SK-N-SH (cell line): ENCODE measurements at regions not wholly inside any gene's neighbourhood (a gene's known extent, or its start where the extent isn't known, plus 50 kb on each side); places are given as distances from the start of the nearest gene placed in this dataset.

ENCODE experiments used
- CTCF ChIA-PET: fragments of 300-600, 350-600 bp; formaldehyde crosslinking; extraction: SDS; loops from one replicate; lab custom pipeline; 2021; lab: Yijun Ruan, JAX
- POLR2A ChIA-PET: fragments of 350-600 bp; sonication (Branson Sonifier 250); formaldehyde crosslinking; extraction: SDS; loops from one replicate; lab custom pipeline; 2020; ENCODE audit warnings: antibody characterized with exemption, inconsistent platforms; lab: Yijun Ruan, JAX
- DNase-seq: peaks from one replicate; pipeline ENCODE4 v3.0.0; 2012
- H2AFZ ChIP-seq: fragments of 200-600 bp; sonication (generic); 2 replicates; pipeline ENCODE4 v1.8.1; 2016; ENCODE audit warnings: antibody characterized with exemption, mild to moderate bottlenecking, low read depth
- H3F3A ChIP-seq: fragments of 200-600 bp; sonication (generic); replicated peaks from 2 replicates; pipeline ENCODE3; 2016; ENCODE audit warnings: antibody characterized with exemption, mild to moderate bottlenecking; ENCODE audit not compliant: insufficient read depth
- H3K27ac ChIP-seq, 2 experiments: fragments of 200-500 bp in 1 of 2; fragments of 200-600 bp in 1 of 2; sonication (Bioruptor generic) in 1 of 2; sonication (generic), shearing (Covaris generic) in 1 of 2; 2 replicates each; pipeline versions ENCODE4 v1.5.1 to v1.6.1; 2014 to 2016; ENCODE audit warnings: low read depth in 2 of 2, inconsistent platforms in 1 of 2, low read length in 1 of 2, mild to moderate bottlenecking in 1 of 2, mixed read lengths in 1 of 2
- H3K27me3 ChIP-seq: fragments of 200-600 bp; sonication (generic), shearing (Covaris generic); 2 replicates; pipeline ENCODE4 v1.6.1; 2016; ENCODE audit warnings: mixed run types; ENCODE audit not compliant: insufficient read depth
- H3K36me3 ChIP-seq, 2 experiments: fragments of 200-500 bp in 1 of 2; fragments of 200-600 bp in 1 of 2; sonication (Bioruptor generic) in 1 of 2; sonication (generic) in 1 of 2; replicated peaks in 1 of 2; 2 replicates each; pipeline versions ENCODE3 to v1.5.1; 2014 to 2016; ENCODE audit warnings: low read length in 1 of 2, mild to moderate bottlenecking in 1 of 2; ENCODE audit not compliant: insufficient read depth in 2 of 2, control insufficient read depth in 1 of 2
- H3K4me1 ChIP-seq, 2 experiments: fragments of 200-500 bp in 1 of 2; fragments of 200-600 bp in 1 of 2; sonication (Bioruptor generic) in 1 of 2; sonication (generic), shearing (Covaris generic) in 1 of 2; 2 replicates each; pipeline versions ENCODE4 v1.5.1 to v1.6.1; 2014 to 2016; ENCODE audit warnings: low read depth in 1 of 2, low read length in 1 of 2, mixed run types in 1 of 2; ENCODE audit not compliant: insufficient read depth in 2 of 2, control insufficient read depth in 1 of 2
- H3K4me2 ChIP-seq: fragments of 200-600 bp; sonication (generic), shearing (Covaris generic); 2 replicates; pipeline ENCODE4 v1.6.1; 2017; ENCODE audit warnings: mixed run types
- H3K4me3 ChIP-seq, 2 experiments: fragments of 200-500 bp in 1 of 2; fragments of 200-600 bp in 1 of 2; sonication (Bioruptor generic) in 1 of 2; sonication (generic), shearing (Covaris generic) in 1 of 2; 2 replicates each; pipeline versions ENCODE4 v1.5.1 to v1.8.1; 2014 to 2016; ENCODE audit warnings: low read depth in 2 of 2, inconsistent platforms in 1 of 2, low read length in 1 of 2, mild to moderate bottlenecking in 1 of 2, mixed read lengths in 1 of 2, moderate library complexity in 1 of 2
- H3K79me2 ChIP-seq: fragments of 200-600 bp; sonication (generic); 2 replicates; pipeline ENCODE4 v1.8.1; 2017; ENCODE audit warnings: mild to moderate bottlenecking; ENCODE audit not compliant: insufficient read depth
- H3K9ac ChIP-seq: fragments of 200-600 bp; sonication (generic); 2 replicates; pipeline ENCODE4 v1.6.1; 2017; ENCODE audit warnings: mixed run types
- H3K9me2 ChIP-seq: fragments of 200-600 bp; sonication (generic); 2 replicates; pipeline ENCODE4 v1.6.1; 2017; ENCODE audit warnings: mixed run types
- H3K9me3 ChIP-seq: fragments of 200-600 bp; sonication (generic); 2 replicates; pipeline ENCODE4 v1.6.1; 2017; ENCODE audit warnings: mixed run types, mild to moderate bottlenecking, moderate library complexity
- H4K20me1 ChIP-seq: fragments of 200-600 bp; sonication (generic); 2 replicates; pipeline ENCODE4 v1.6.1; 2017; ENCODE audit warnings: mild to moderate bottlenecking, mixed run types; ENCODE audit not compliant: insufficient read depth
- ELF1 ChIP-seq: IDR thresholded peaks from 2 replicates; pipeline ENCODE4 v1.4.0; 2012
- EP300 ChIP-seq, 2 experiments: IDR thresholded peaks; 2 replicates each; pipeline versions ENCODE4 v1.4.0 to v1.6.1; 2012; ENCODE audit warnings: borderline replicate concordance in 1 of 2, low read depth in 1 of 2, low read length in 1 of 2
- EZH2phosphoT487 ChIP-seq: fragments of 200-600 bp; sonication (generic); IDR thresholded peaks from 2 replicates; pipeline ENCODE4 v1.6.1; 2017; ENCODE audit warnings: low read depth, mixed run types, mild to moderate bottlenecking, antibody characterized with exemption, moderate library complexity, borderline replicate concordance
- FOSL2 ChIP-seq: IDR thresholded peaks from 2 replicates; pipeline ENCODE4 v1.4.0; 2012; ENCODE audit warnings: low read depth, mild to moderate bottlenecking, moderate library complexity, borderline replicate concordance
- FOXJ3 ChIP-seq: sonication (generic); formaldehyde crosslinking; IDR thresholded peaks from 2 replicates; pipeline ENCODE4 v1.5.1; 2020; ENCODE audit warnings: mild to moderate bottlenecking, missing genetic modification reagents
- FOXM1 ChIP-seq: IDR thresholded peaks from 2 replicates; pipeline ENCODE4 v1.4.0; 2012; ENCODE audit warnings: low read depth, mild to moderate bottlenecking
- GABPA ChIP-seq: IDR thresholded peaks from 2 replicates; pipeline ENCODE4 v1.4.0; 2012; ENCODE audit warnings: low read depth, mild to moderate bottlenecking
- GATA2 ChIP-seq: sonication (generic); formaldehyde crosslinking; IDR thresholded peaks from 2 replicates; pipeline ENCODE4 v1.5.0; 2020; ENCODE audit warnings: mild to moderate bottlenecking, missing genetic modification reagents
- MAX ChIP-seq: IDR thresholded peaks from 2 replicates; pipeline ENCODE4 v1.4.0; 2012; ENCODE audit warnings: low read depth
- RCOR1 ChIP-seq: fragments of 150-350 bp; IDR thresholded peaks from 2 replicates; pipeline ENCODE4 v1.6.1; 2017; ENCODE audit warnings: antibody characterized with exemption, low read length
- REST ChIP-seq: IDR thresholded peaks from 2 replicates; pipeline ENCODE4 v1.6.1; 2012; ENCODE audit warnings: mild to moderate bottlenecking, low read depth, low read length, moderate library complexity
- RFX5 ChIP-seq: IDR thresholded peaks from 2 replicates; pipeline ENCODE4 v1.6.1; 2012; ENCODE audit warnings: mild to moderate bottlenecking, improper control_type of control experiment, low read length
- RXRA ChIP-seq: IDR thresholded peaks from 2 replicates; pipeline ENCODE4 v1.4.0; 2012; ENCODE audit warnings: low read depth, mild to moderate bottlenecking, borderline replicate concordance
- SIN3A ChIP-seq: IDR thresholded peaks from 2 replicates; pipeline ENCODE4 v1.6.1; 2012; ENCODE audit warnings: low read depth, mild to moderate bottlenecking, low read length, moderate library complexity, borderline replicate concordance
- SMC3 ChIP-seq: IDR thresholded peaks from 2 replicates; pipeline ENCODE4 v1.6.1; 2012; ENCODE audit warnings: low read depth, low read length, improper control_type of control experiment
- TCF12 ChIP-seq: IDR thresholded peaks from 2 replicates; pipeline ENCODE4 v1.4.0; 2012
- TEAD4 ChIP-seq: IDR thresholded peaks from 2 replicates; pipeline ENCODE4 v1.4.0; 2012; ENCODE audit warnings: mild to moderate bottlenecking, borderline replicate concordance; ENCODE audit not compliant: insufficient read depth
- USF1 ChIP-seq: IDR thresholded peaks from 2 replicates; pipeline ENCODE4 v1.4.0; 2012; ENCODE audit warnings: low read depth, borderline replicate concordance
- ZBTB33 ChIP-seq: IDR thresholded peaks from 2 replicates; pipeline ENCODE4 v1.4.0; 2012; ENCODE audit warnings: low read depth, borderline replicate concordance
- WGBS: methylation state at CpG from one replicate; pipeline ENCODE4 v1.1.6; 2017; ENCODE audit warnings: low lambda C conversion rate; 5-methylcytosine and 5-hydroxymethylcytosine counted together

GRCh38 chr4:162232349-162232748, 68.5 kb upstream of the FSTL5 start:
- DNase-seq, result no peak
- Histone ChIP-seq H3K9me3 (no peaks in the 10 kb centered on the region), H4K20me1 (no peaks in the 10 kb centered on the region), H3K27me3 (no peaks in the 10 kb centered on the region), H3K36me3 (no peaks in the 10 kb centered on the region), H3K27ac (no peak overlapping the region), H3K79me2 (no peaks in the 10 kb centered on the region), H3K9ac (no peak overlapping the region), H3K4me1 (no peaks in the 10 kb centered on the region), H3F3A (no peaks in the 10 kb centered on the region), H3K4me3 (no peak overlapping the region), H3K4me2 (no peak overlapping the region), H2AFZ (no peak overlapping the region), H3K9me2 (no peaks in the 10 kb centered on the region)
- TF ChIP-seq FOXJ3 (CRISPR knock-in tag), result no peak
- no peak for TF ChIP-seq ELF1
- no peak for TF ChIP-seq EP300 (IDR thresholded peaks at IDR 0.05; ENCODE audit: borderline replicate concordance in 1 of 2, low read depth in 1 of 2, low read length in 1 of 2)
- TF ChIP-seq TEAD4, result no peak
- TF ChIP-seq RXRA, result no peak
- TF ChIP-seq MAX, result no peak
- no peak for TF ChIP-seq SMC3
- no peak for TF ChIP-seq GABPA
- no peak for TF ChIP-seq RCOR1
- no peak for TF ChIP-seq GATA2 (CRISPR knock-in tag)
- TF ChIP-seq ZBTB33, result no peak
- no peak for TF ChIP-seq TCF12
- no peak for TF ChIP-seq FOSL2
- TF ChIP-seq SIN3A, result no peak
- TF ChIP-seq FOXM1, result no peak
- no peak for TF ChIP-seq USF1
- no peak for TF ChIP-seq EZH2phosphoT487
- ChIA-PET POLR2A (no interaction called here), CTCF (no interaction called here)

- POLR2A ChIA-PET, result no interaction called here
- no peak overlapping the region for H2AFZ ChIP-seq
- H3K4me2 ChIP-seq, result no peak overlapping the region
- no peaks in the 10 kb centered on the region for H3K9me3 ChIP-seq
- TF ChIP-seq ELF1, result no peak
- TF ChIP-seq RFX5, result no peak
- TF ChIP-seq FOXM1, result no peak
- TF ChIP-seq GATA2 (CRISPR knock-in tag), result no peak
- TF ChIP-seq REST, result no peak
- no peaks in the 10 kb centered on the region for H3K36me3 ChIP-seq
- no peak overlapping the region for H3K9ac ChIP-seq
- 49% methylated on average over 2 of the region's 2 CpGs for WGBS
- no peaks in the 10 kb centered on the region for H3K4me1 ChIP-seq
- H3F3A ChIP-seq, result no peaks in the 10 kb centered on the region
- no peak overlapping the region for H3K27ac ChIP-seq
- H3K27me3 ChIP-seq, result no peaks in the 10 kb centered on the region
- no peaks in the 10 kb centered on the region for H3K79me2 ChIP-seq
- H3K9me2 ChIP-seq, result no peaks in the 10 kb centered on the region
- H4K20me1 ChIP-seq, result no peaks in the 10 kb centered on the region
- DNase-seq, result no peak
- CTCF ChIA-PET, result no interaction called here
- no peak overlapping the region for H3K4me3 ChIP-seq
Observed at GRCh38 chr4:162229670-162230069, 65.9 kb upstream of the FSTL5 start.
